Right cardiac atrium (tissue), 5 donors: ENCODE measurements at regions not wholly inside any gene's neighbourhood (a gene's known extent, or its start where the extent isn't known, plus 50 kb on each side); places are given as distances from the start of the nearest gene placed in this dataset.

Experiments used
- ATAC-seq, 2 donors: fragments of 200-7000 bp; cut with Tn5 transposase; one replicate each; pipeline versions ENCODE4 v1.8.0 to v1.9.1; 2020; ENCODE audit warnings: moderate library complexity in 2 of 2, mild to moderate bottlenecking in 1 of 2
- DNase-seq, 3 donors: peaks; one replicate each; pipeline ENCODE4 v3.0.0-alpha.2; 2020
- H3K27ac ChIP-seq: one replicate; pipeline ENCODE4 v1.5.1; 2013; ENCODE audit warnings: mild to moderate bottlenecking, low read length, control low read depth, moderate library complexity
- H3K27me3 ChIP-seq: one replicate; pipeline ENCODE4 v1.6.1; 2013; ENCODE audit not compliant: control insufficient read depth, insufficient read depth
- H3K4me1 ChIP-seq: one replicate; pipeline ENCODE4 v1.6.1; 2013; ENCODE audit warnings: low read length; ENCODE audit not compliant: control insufficient read depth, insufficient read depth
- H3K4me3 ChIP-seq: one replicate; pipeline ENCODE4 v1.5.1; 2013; ENCODE audit warnings: low read length, control low read depth
- H3K9me3 ChIP-seq: one replicate; pipeline ENCODE4 v1.6.1; 2013; ENCODE audit warnings: low read length; ENCODE audit not compliant: control insufficient read depth
- WGBS: extraction: QIAGEN DNeasy Blood & Tissue Kit; methylation state at CpG from one replicate; pipeline ENCODE4 v1.1.7; 2013; 5-methylcytosine and 5-hydroxymethylcytosine counted together
- intact Hi-C, 4 donors: fragments of 100-400 bp; cut with DNase I; formaldehyde crosslinking; loops; one replicate each; pipeline versions ENCODE4 v1.11.0 to v1.14.0; 2022 to 2023
- donor health status: healthy with polysubstance abuse.
- donor health status: DM: no; HTN: yes; CAD: no.
- donor health status: DM: no; HTN: no; CAD: no.
- donor health status: DM: no; HTN: yes; CAD: no; lungs with severe emphysema.
- donor health status: DM: yes; HTN: yes; CAD: no.

DNA sequence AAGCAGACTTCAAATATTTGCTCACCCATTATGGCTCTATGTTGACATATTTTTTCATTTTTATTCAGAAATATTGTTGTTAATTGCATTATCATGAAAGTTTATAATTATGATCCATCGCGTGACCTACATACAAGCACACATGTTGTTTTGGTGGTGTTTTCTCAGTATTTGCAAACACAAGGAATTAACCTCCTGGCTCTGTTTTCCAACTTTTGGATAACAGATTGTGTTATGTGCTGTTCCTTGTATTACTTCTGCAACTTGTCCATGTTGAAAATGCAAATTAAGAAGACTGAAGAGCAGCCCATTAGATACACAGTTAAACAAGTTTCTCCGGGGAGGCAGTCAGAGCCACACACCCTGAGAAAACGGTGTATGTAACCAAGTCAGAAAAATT, 201.2 kb downstream of the SEC23A start:
- Histone ChIP-seq H3K4me3 (no peak overlapping the region), H3K27me3 (no peaks in the 10 kb centered on the region), H3K9me3 (no peaks in the 10 kb centered on the region), H3K4me1 (no peaks in the 10 kb centered on the region), H3K27ac (no peak overlapping the region)
- intact Hi-C loops: no loop called here
- ATAC-seq: no peak
- DNase-seq: no peak
- WGBS: 91% methylated on average over 4 of the region's 4 CpGs

DNA sequence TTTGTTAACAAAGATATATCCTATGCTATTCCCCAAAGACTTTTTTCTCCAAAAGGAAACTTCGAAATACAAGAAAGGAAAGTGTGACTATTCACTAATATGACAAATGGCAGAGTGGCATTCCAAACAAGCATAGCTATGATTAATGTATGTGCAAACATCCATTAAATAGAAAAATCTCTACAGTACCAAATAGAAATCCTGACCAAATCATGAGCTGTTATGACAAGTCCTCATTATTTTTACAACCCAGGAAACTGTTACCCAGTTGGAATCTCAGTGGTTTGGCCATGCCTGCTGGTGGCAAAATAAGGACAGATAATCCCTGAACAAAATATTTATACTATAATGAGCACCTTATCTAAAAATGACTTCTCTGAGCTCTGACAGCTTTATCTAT, 202.1 kb downstream of the SEC23A start:
- ATAC-seq: no peak
- H3K27ac ChIP-seq: no peak overlapping the region
- H3K27me3 ChIP-seq: no peaks in the 10 kb centered on the region
- WGBS: 86% methylated on average over 1 of the region's 1 CpG
- H3K4me3 ChIP-seq: no peak overlapping the region
- H3K4me1 ChIP-seq: no peaks in the 10 kb centered on the region
- no peak for DNase-seq
- intact Hi-C loops: no loop called here
- no peaks in the 10 kb centered on the region for H3K9me3 ChIP-seq

DNA sequence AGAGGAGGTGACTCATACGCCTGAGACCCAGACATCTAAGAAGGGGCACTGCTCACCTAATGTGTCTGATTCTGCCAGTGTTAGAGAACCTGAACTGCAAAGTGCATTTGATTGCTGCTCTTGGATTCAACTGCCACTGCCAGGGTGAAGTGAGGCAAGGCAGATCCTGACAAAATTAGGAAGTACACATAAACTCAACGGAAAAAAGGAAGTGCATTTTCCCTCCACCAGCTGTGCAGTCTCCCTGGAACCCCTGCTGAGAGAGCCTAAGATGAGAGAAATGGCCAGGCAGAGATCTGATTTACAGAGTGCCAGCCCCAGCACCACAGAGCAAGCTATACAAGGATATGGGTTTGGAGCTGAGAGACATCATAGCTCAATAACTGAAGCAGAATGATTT, 215.3 kb downstream of the SEC23A start:
- intact Hi-C loops: no loop called here
- no peaks in the 10 kb centered on the region for H3K9me3 ChIP-seq
- WGBS: 63% methylated on average over 2 of the region's 2 CpGs
- H3K27ac ChIP-seq: no peak overlapping the region
- no peak for DNase-seq
- H3K4me3 ChIP-seq: no peak overlapping the region
- H3K4me1 ChIP-seq: no peaks in the 10 kb centered on the region
- H3K27me3 ChIP-seq: no peaks in the 10 kb centered on the region
- ATAC-seq: no peak

DNA sequence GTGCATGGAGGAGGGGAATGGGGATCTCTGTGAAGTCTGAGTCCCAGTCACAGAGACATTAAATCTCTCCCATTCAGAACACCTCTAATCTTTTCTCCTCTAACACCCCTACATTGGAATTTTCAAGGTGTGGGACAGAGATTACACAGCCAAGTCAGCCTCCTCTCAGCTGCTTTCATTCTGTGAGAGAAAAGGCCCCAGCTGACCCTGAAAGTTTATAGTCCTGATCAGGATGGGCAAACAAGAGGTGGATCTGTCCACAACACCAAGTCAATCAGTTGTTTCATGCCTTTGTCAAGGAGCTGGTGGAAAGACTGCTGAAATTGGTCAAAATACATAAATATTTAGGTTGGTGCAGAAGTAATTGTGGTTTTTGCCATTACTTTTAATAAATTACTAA, 218.9 kb downstream of the SEC23A start:
- no peak overlapping the region for H3K4me3 ChIP-seq
- no peaks in the 10 kb centered on the region for H3K9me3 ChIP-seq
- H3K27me3 ChIP-seq: no peaks in the 10 kb centered on the region
- H3K4me1 ChIP-seq: no peaks in the 10 kb centered on the region
- no peak for DNase-seq
- H3K27ac ChIP-seq: no peak overlapping the region
- intact Hi-C loops: no loop called here
- ATAC-seq: no peak

GRCh38 chr14:38883127-38883526, 219.9 kb downstream of the SEC23A start:
- Histone ChIP-seq H3K9me3 (no peaks in the 10 kb centered on the region), H3K4me1 (peaks cover 4% of the 10 kb centered on the region), H3K4me3 (no peak overlapping the region), H3K27ac (no peak overlapping the region), H3K27me3 (no peaks in the 10 kb centered on the region)
- ATAC-seq: no peak
- WGBS: 89% methylated on average over 3 of the region's 3 CpGs
- intact Hi-C loops: no loop called here
- DNase-seq: no peak

DNA sequence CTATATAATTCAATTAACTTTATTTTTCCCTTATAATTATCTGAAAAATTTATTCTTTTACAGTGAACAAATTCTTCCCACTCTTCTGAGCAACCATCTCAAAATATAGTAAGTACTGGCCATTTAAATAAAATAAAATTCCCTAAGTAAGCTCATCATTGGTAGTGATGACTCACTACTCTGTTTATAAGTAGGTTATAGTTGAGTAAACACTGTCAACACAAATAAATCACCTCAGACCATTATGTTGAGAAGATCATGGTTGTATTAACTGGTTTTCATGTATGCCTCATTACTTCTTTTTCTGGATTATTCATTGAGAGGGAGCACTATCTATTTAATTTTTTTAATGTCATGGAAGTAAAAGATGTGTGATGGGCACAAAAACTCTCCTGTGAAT, 220.5 kb downstream of the SEC23A start:
- no peaks in the 10 kb centered on the region for H3K9me3 ChIP-seq
- no peak for DNase-seq
- H3K4me1 ChIP-seq: peaks cover 4% of the 10 kb centered on the region
- intact Hi-C loops: no loop called here
- no peaks in the 10 kb centered on the region for H3K27me3 ChIP-seq
- H3K4me3 ChIP-seq: no peak overlapping the region
- ATAC-seq: no peak
- no peak overlapping the region for H3K27ac ChIP-seq

DNA sequence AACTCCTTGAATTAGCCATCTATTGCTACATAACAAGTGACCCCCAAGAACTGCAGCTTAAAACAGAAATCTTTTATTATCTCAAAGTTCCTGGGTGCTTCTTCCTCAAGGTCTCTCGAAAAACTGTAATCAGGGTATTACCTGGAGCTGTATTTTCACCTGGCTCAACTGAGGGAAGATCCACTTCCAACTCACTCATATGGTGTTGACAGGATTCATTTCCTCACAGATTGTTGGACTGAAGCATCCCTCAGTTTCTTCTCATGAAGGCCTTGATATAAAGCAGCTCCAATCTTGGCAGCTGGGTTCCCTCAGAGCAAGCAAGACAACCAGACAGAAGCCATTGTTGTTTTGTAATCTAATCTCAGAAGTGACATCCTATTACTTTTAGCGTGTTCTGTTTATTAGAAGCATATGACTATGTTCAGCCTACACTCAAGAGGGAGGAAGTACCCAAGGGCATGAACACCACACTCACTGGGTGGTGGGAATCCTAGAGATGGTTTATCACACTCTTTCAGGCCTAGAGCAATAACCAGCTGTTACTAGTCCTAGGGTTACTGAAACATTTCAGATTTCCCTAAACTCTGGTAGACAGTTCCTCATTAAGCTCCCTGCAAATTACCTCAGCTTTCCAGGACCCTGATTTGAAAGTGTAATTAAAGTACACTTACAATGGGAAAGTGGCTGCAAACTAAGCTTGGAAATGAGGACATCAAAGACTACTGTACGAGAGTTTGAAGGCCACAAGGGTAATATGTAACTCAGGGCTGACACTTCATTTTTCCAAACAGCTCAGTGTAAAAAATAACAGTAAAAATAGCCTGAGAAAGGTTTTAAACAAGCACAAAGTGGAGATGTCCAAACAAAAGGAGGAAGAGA, 222.2 kb downstream of the SEC23A start:
- Histone ChIP-seq H3K27me3 (no peaks in the 10 kb centered on the region), H3K4me1 (peaks cover 4% of the 10 kb centered on the region), H3K9me3 (no peaks in the 10 kb centered on the region), H3K4me3 (no peak overlapping the region), H3K27ac (no peak overlapping the region)
- WGBS: 51% methylated on average over 3 of the region's 3 CpGs
- ATAC-seq (no peak), DNase-seq (no peak)
- intact Hi-C loops: no loop called here

- no peaks in the 10 kb centered on the region for H3K27me3 ChIP-seq
- intact Hi-C loops: loop anchor here in 1 of 4 donors (10.0 kb wide), 1 partner anchor 117 kb away; no protein-coding TSS in a partner anchor
- peaks cover 4% of the 10 kb centered on the region for H3K4me1 ChIP-seq
- 39% methylated on average over 3 of the region's 3 CpGs for WGBS
- no peaks in the 10 kb centered on the region for H3K9me3 ChIP-seq
- DNase-seq (no peak), ATAC-seq (no peak)
- no peak overlapping the region for H3K4me3 ChIP-seq
- no peak overlapping the region for H3K27ac ChIP-seq
These were observed 225.2 kb downstream of the SEC23A start for GRCh38 chr14:38877744-38878388.

GRCh38 chr14:38874721-38875120, 228.3 kb downstream of the SEC23A start:
- WGBS: 98% methylated on average over 2 of the region's 2 CpGs
- Histone ChIP-seq H3K4me1 (peaks cover 4% of the 10 kb centered on the region), H3K9me3 (no peaks in the 10 kb centered on the region), H3K4me3 (no peak overlapping the region), H3K27ac (no peak overlapping the region), H3K27me3 (no peaks in the 10 kb centered on the region)
- DNase-seq: no peak
- ATAC-seq: no peak
- intact Hi-C loops: loop anchor here in 2 of 4 donors (5.0 to 10.0 kb wide), 2 partner anchors 120 to 972 kb away; no protein-coding TSS in a partner anchor

- ATAC-seq: no peak
- intact Hi-C loops: loop anchor here in 2 of 4 donors (5.0 to 10.0 kb wide), 2 partner anchors 121 to 972 kb away; no protein-coding TSS in a partner anchor
- Histone ChIP-seq H3K27ac (no peak overlapping the region), H3K9me3 (no peaks in the 10 kb centered on the region), H3K27me3 (no peaks in the 10 kb centered on the region), H3K4me3 (no peak overlapping the region), H3K4me1 (peaks cover 4% of the 10 kb centered on the region)
- 62% methylated on average over 3 of the region's 3 CpGs for WGBS
- no peak for DNase-seq
These were observed 229.0 kb downstream of the SEC23A start for GRCh38 chr14:38873941-38874612.

DNA sequence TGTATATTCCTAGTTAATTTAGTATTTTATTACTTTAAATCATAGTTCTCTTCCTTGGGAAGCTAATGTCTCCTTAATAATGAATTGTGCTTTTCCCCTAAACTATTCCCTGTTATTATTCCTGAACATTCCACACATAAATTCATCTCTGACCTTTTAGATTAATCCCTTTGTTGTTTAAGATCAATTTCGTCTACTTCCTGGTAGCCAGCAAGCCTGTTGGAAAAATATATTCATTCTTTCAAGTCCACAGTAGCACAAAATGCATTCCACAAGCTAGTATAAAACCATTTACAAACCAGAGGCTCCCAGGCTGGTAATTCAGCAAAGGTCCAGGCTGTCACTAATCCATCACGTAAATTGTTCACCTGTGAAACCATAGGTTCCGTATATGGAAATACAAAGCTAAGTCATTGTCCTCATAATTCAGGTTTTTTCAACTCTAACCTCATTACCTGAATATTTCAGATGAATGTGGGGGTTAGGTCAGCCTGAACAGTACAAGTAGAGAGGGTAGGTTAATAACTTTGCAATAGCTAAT, 232.7 kb downstream of the SEC23A start:
- no peak overlapping the region for H3K4me3 ChIP-seq
- H3K27me3 ChIP-seq: no peaks in the 10 kb centered on the region
- H3K4me1 ChIP-seq: no peaks in the 10 kb centered on the region
- no peak overlapping the region for H3K27ac ChIP-seq
- ATAC-seq: no peak
- 78% methylated on average over 3 of the region's 3 CpGs for WGBS
- intact Hi-C loops: loop anchor here in 2 of 4 donors (5.0 to 10.0 kb wide), 2 partner anchors 124 to 968 kb away; no protein-coding TSS in a partner anchor
- DNase-seq: no peak
- H3K9me3 ChIP-seq: no peaks in the 10 kb centered on the region
